H9 (cell line): ENCODE measurements at regions not wholly inside any gene's neighbourhood (a gene's known extent, or its start where the extent isn't known, plus 50 kb on each side); places are given as distances from the start of the nearest gene placed in this dataset.

ENCODE experiments used
- DNase-seq: peaks from one replicate; pipeline ENCODE4 v3.0.0-alpha.2; 2017
- H2AFZ ChIP-seq: one replicate; pipeline ENCODE4 v1.6.1; 2013; ENCODE audit warnings: mild to moderate bottlenecking, low read length, control low read depth, moderate library complexity
- H2AK5ac ChIP-seq: 2 replicates; pipeline ENCODE4 v1.6.1; 2013; ENCODE audit warnings: low read length, control low read depth, mixed read lengths; ENCODE audit not compliant: insufficient read length
- H2BK120ac ChIP-seq: one replicate; pipeline ENCODE4 v1.6.1; 2013; ENCODE audit warnings: low read depth, mild to moderate bottlenecking, low read length, control low read depth, inconsistent platforms; ENCODE audit not compliant: poor library complexity, severe bottlenecking
- H2BK12ac ChIP-seq: 2 replicates; pipeline ENCODE4 v1.6.1; 2013; ENCODE audit warnings: low read length, control low read depth, mixed read lengths, low read depth; ENCODE audit not compliant: insufficient read length
- H2BK15ac ChIP-seq: 2 replicates; pipeline ENCODE4 v1.6.1; 2013; ENCODE audit warnings: low read depth, low read length, control low read depth
- H2BK20ac ChIP-seq: one replicate; pipeline ENCODE4 v1.6.1; 2013; ENCODE audit warnings: low read depth, mild to moderate bottlenecking, low read length, control low read depth, inconsistent platforms; ENCODE audit not compliant: poor library complexity, severe bottlenecking
- H2BK5ac ChIP-seq: 2 replicates; pipeline ENCODE4 v1.6.1; 2013; ENCODE audit warnings: low read length, control low read depth, mixed read lengths; ENCODE audit not compliant: insufficient read length
- H3K14ac ChIP-seq: 2 replicates; pipeline ENCODE4 v1.6.1; 2013; ENCODE audit warnings: low read length, control low read depth; ENCODE audit not compliant: insufficient read depth
- H3K18ac ChIP-seq: 2 replicates; pipeline ENCODE4 v1.6.1; 2013; ENCODE audit warnings: low read depth, mild to moderate bottlenecking, mixed read lengths, low read length, control low read depth; ENCODE audit not compliant: insufficient read length
- H3K23ac ChIP-seq: 2 replicates; pipeline ENCODE4 v1.6.1; 2013; ENCODE audit warnings: low read length, control low read depth, mixed read lengths, low read depth; ENCODE audit not compliant: insufficient read length
- H3K23me2 ChIP-seq: 2 replicates; pipeline ENCODE4 v1.6.1; 2013; ENCODE audit warnings: low read depth, mild to moderate bottlenecking, mixed read lengths, low read length, control low read depth; ENCODE audit not compliant: insufficient read length, poor library complexity, severe bottlenecking
- H3K27ac ChIP-seq: 2 replicates; pipeline ENCODE4 v1.5.1; 2013; ENCODE audit warnings: low read length, control low read depth, mixed read lengths, low read depth; ENCODE audit not compliant: insufficient read length
- H3K27me3 ChIP-seq: 2 replicates; pipeline ENCODE4 v1.6.1; 2013; ENCODE audit warnings: low read length, control low read depth, inconsistent platforms; ENCODE audit not compliant: insufficient read depth
- H3K4ac ChIP-seq: 2 replicates; pipeline ENCODE4 v1.6.1; 2013; ENCODE audit warnings: low read depth, mild to moderate bottlenecking, control low read depth, inconsistent platforms, low read length, moderate library complexity
- H3K4me1 ChIP-seq: 2 replicates; pipeline ENCODE4 v1.6.1; 2013; ENCODE audit warnings: low read length, control low read depth, inconsistent platforms; ENCODE audit not compliant: insufficient read depth
- H3K4me2 ChIP-seq: 2 replicates; pipeline ENCODE4 v1.6.1; 2013; ENCODE audit warnings: low read length, control low read depth, mixed read lengths; ENCODE audit not compliant: insufficient read length, insufficient read depth
- H3K56ac ChIP-seq: 2 replicates; pipeline ENCODE4 v1.6.1; 2013; ENCODE audit warnings: low read depth, mild to moderate bottlenecking, mixed read lengths, low read length, control low read depth; ENCODE audit not compliant: insufficient read length
- H3K79me1 ChIP-seq: 2 replicates; pipeline ENCODE4 v1.6.1; 2013; ENCODE audit warnings: low read depth, mild to moderate bottlenecking, moderate library complexity, low read length, control low read depth, inconsistent platforms; ENCODE audit not compliant: insufficient read depth, poor library complexity, severe bottlenecking
- H3K79me2 ChIP-seq: 2 replicates; pipeline ENCODE4 v1.6.1; 2013; ENCODE audit warnings: low read length, control low read depth, inconsistent platforms; ENCODE audit not compliant: insufficient read depth
- H3K9ac ChIP-seq: 2 replicates; pipeline ENCODE4 v1.6.1; 2013; ENCODE audit warnings: low read length, control low read depth, mixed read lengths; ENCODE audit not compliant: insufficient read length; ENCODE audit errors: extremely low read depth
- H3K9me3 ChIP-seq: one replicate; pipeline ENCODE4 v1.6.1; 2013; ENCODE audit warnings: low read depth, low read length, inconsistent platforms; ENCODE audit not compliant: control insufficient read depth
- H3T11ph ChIP-seq: one replicate; pipeline ENCODE4 v1.6.1; 2013; ENCODE audit warnings: mild to moderate bottlenecking, low read length, control low read depth, inconsistent platforms
- H4K20me1 ChIP-seq: one replicate; pipeline ENCODE4 v1.6.1; 2013; ENCODE audit not compliant: control insufficient read depth, insufficient read length, insufficient read depth
- H4K5ac ChIP-seq: 2 replicates; pipeline ENCODE4 v1.6.1; 2013; ENCODE audit warnings: low read depth, mild to moderate bottlenecking, mixed read lengths, low read length, control low read depth; ENCODE audit not compliant: insufficient read length
- H4K8ac ChIP-seq: replicated peaks from 2 replicates; pipeline ENCODE4 v1.6.1; 2013; ENCODE audit warnings: low read length, control low read depth, mixed read lengths, low read depth; ENCODE audit not compliant: insufficient read length
- H4K91ac ChIP-seq: 2 replicates; pipeline ENCODE4 v1.6.1; 2013; ENCODE audit warnings: low read depth, mild to moderate bottlenecking, moderate library complexity, mixed read lengths, low read length, control low read depth; ENCODE audit not compliant: insufficient read length
- H3K27ac Mint-ChIP-seq, 3 experiments: 2 replicates in 2 of 3; 3 replicates in 1 of 3; pipeline ENCODE4 v1.8.0; 2020 to 2021; ENCODE audit warnings: mixed read lengths in 3 of 3, mild to moderate bottlenecking in 1 of 3, moderate library complexity in 1 of 3
- H3K27me3 Mint-ChIP-seq: 2 replicates; pipeline ENCODE4 v1.8.0; 2021; ENCODE audit warnings: low read depth, mild to moderate bottlenecking, moderate library complexity, mixed read lengths
- H3K36me3 Mint-ChIP-seq, 3 experiments: 2 replicates in 2 of 3; 3 replicates in 1 of 3; pipeline ENCODE4 v1.8.0; 2020 to 2021; ENCODE audit warnings: low read depth in 3 of 3, mixed read lengths in 3 of 3; ENCODE audit not compliant: insufficient read depth in 1 of 3
- H3K4me1 Mint-ChIP-seq, 2 experiments: 2 replicates each; pipeline ENCODE4 v1.8.0; 2020; ENCODE audit warnings: mixed read lengths in 2 of 2
- H3K4me3 Mint-ChIP-seq, 2 experiments: 2 replicates in 1 of 2; 3 replicates in 1 of 2; pipeline ENCODE4 v1.8.0; 2020 to 2021; ENCODE audit warnings: mild to moderate bottlenecking in 2 of 2, mixed read lengths in 2 of 2, moderate library complexity in 1 of 2
- H3K9me3 Mint-ChIP-seq, 2 experiments: 2 replicates in 1 of 2; 3 replicates in 1 of 2; pipeline ENCODE4 v1.8.0; 2020; ENCODE audit warnings: mild to moderate bottlenecking in 2 of 2, mixed read lengths in 2 of 2, moderate library complexity in 1 of 2
- CTCF ChIP-seq: fragments of 200-600 bp; sonication (generic); conservative IDR thresholded peaks from 3 replicates; pipeline ENCODE4 v1.8.0; 2021; ENCODE audit warnings: antibody characterized with exemption, mild to moderate bottlenecking
- WGBS: extraction: QIAGEN DNeasy Blood & Tissue Kit; methylation state at CpG from one replicate; pipeline ENCODE4 v1.1.7; 2013; ENCODE audit warnings: missing lambda C conversion rate, low lambda C conversion rate, mixed read lengths; ENCODE audit not compliant: insufficient read length; ENCODE audit errors: extremely low coverage; 5-methylcytosine and 5-hydroxymethylcytosine counted together

- no peak for DNase-seq
- Histone ChIP-seq H4K8ac (no peak overlapping the region), H3K23ac (no peak overlapping the region), H3K79me2 (no peaks in the 10 kb centered on the region), H3K9ac (no peak overlapping the region), H2BK12ac (no peak overlapping the region), H2BK20ac (no peak overlapping the region), H2BK15ac (no peak overlapping the region), H3K9me3 (no peaks in the 10 kb centered on the region), H3K4me2 (no peak overlapping the region), H3K18ac (no peak overlapping the region), H3K27ac (no peak overlapping the region), H4K5ac (peak overlapping the region; percentile 50), H3K56ac (no peak overlapping the region), H3K27me3 (no peaks in the 10 kb centered on the region), H3K23me2 (no peaks in the 10 kb centered on the region), H2BK120ac (no peak overlapping the region), H3T11ph (no peak overlapping the region), H3K4me1 (no peaks in the 10 kb centered on the region), H3K79me1 (no peaks in the 10 kb centered on the region), H3K14ac (no peak overlapping the region), H2AK5ac (no peak overlapping the region), H4K91ac (no peak overlapping the region), H2AFZ (no peak overlapping the region), H4K20me1 (no peaks in the 10 kb centered on the region), H3K4ac (no peak overlapping the region), H2BK5ac (no peak overlapping the region)
- TF ChIP-seq CTCF: no peak
- Mint-ChIP-seq H3K27ac (no peak overlapping the region), H3K4me1 (peaks cover 2 to 4% of the 10 kb centered on the region in 2 experiments; a peak in 2 of 4 replicates), H3K36me3 (no peaks in the 10 kb centered on the region; a peak in 1 of 7 replicates), H3K27me3 (no peaks in the 10 kb centered on the region), H3K9me3 (no peaks in the 10 kb centered on the region), H3K4me3 (no peak overlapping the region)
- WGBS: no CpG with 5 or more reads among the region's 5 CpGs
These were observed 266.3 kb downstream of the PSAT1 start for GRCh38 chr9:78563269-78563668.
